PC-3 (cell line): ENCODE measurements at regions not wholly inside any gene's neighbourhood (a gene's known extent, or its start where the extent isn't known, plus 50 kb on each side); places are given as distances from the start of the nearest gene placed in this dataset.

ENCODE experiments used
- CTCF ChIP-seq: fragments of 300-600 bp; sonication (generic); conservative IDR thresholded peaks from 2 replicates; pipeline ENCODE4 v1.5.1; 2017; ENCODE audit warnings: antibody characterized with exemption, low read depth, mild to moderate bottlenecking, low read length
- EZH2 ChIP-seq: fragments of 300-600 bp; sonication (generic); IDR thresholded peaks from one replicate; pipeline ENCODE4 v1.6.1; 2017; ENCODE audit warnings: antibody characterized with exemption, mild to moderate bottlenecking, low read length; ENCODE audit not compliant: unreplicated experiment

GRCh38 chr4:66893807-66894206 is 651.5 kb downstream of the CENPC start:
- TF ChIP-seq CTCF (no peak), EZH2 (no peak)
